ENCODE measurements at regions not wholly inside any gene's neighbourhood (a gene's known extent, or its start where the extent isn't known, plus 50 kb on each side); places are given as distances from the start of the nearest gene placed in this dataset.
"Not testable (repeated sequence)": the region's sequence is repeated elsewhere in the genome, so short reads cannot be mapped to it uniquely, and the experiment has no call there.

- Histone ChIP-seq H3K4me1 (peaks cover 0 to 9% of the 10 kb centered on the region in 2 donors), H3K36me3 (no peaks in the 10 kb centered on the region), H3K4me3 (no peak overlapping the region), H3K9me3 (peaks cover 0 to 5% of the 10 kb centered on the region in 2 donors), H3K27ac (no peak overlapping the region), H3K27me3 (no peaks in the 10 kb centered on the region)
- DNase-seq (ENCODE audit: low spot score): no peak
- TF ChIP-seq CTCF (IDR thresholded peaks at IDR 0.05): no peak
These were observed 132.4 kb downstream of the TSEN15 start for GRCh38 chr1:184183919-184184318.

GRCh38 chr1:184184614-184185013 lies 133.1 kb downstream of the TSEN15 start:
- not testable (repeated sequence) for H3K4me3 ChIP-seq; H3K36me3 ChIP-seq; H3K27ac ChIP-seq; H3K9me3 ChIP-seq; H3K27me3 ChIP-seq; DNase-seq (ENCODE audit: low spot score)
- peaks cover 0 to 13% of the 10 kb centered on the region in 2 donors for H3K4me1 ChIP-seq

- no peak for DNase-seq (ENCODE audit: low spot score)
- H3K36me3 ChIP-seq: no peaks in the 10 kb centered on the region
- peaks cover 0 to 18% of the 10 kb centered on the region in 2 donors for H3K4me1 ChIP-seq
- H3K4me3 ChIP-seq: no peak overlapping the region
- TF ChIP-seq CTCF (IDR thresholded peaks at IDR 0.05): no peak
- H3K27me3 ChIP-seq: no peaks in the 10 kb centered on the region
- H3K9me3 ChIP-seq: peaks cover 0 to 5% of the 10 kb centered on the region in 2 donors
- no peak overlapping the region for H3K27ac ChIP-seq
These were observed 133.8 kb downstream of the TSEN15 start for GRCh38 chr1:184185347-184185746.

- Histone ChIP-seq H3K27me3 (no peaks in the 10 kb centered on the region), H3K27ac (no peak overlapping the region), H3K36me3 (no peaks in the 10 kb centered on the region), H3K4me3 (no peak overlapping the region), H3K9me3 (peaks cover 0 to 5% of the 10 kb centered on the region in 2 donors), H3K4me1 (peaks cover 0 to 26% of the 10 kb centered on the region in 2 donors)
- no peak for TF ChIP-seq CTCF (IDR thresholded peaks at IDR 0.05)
- no peak for DNase-seq (ENCODE audit: low spot score)
These were observed 134.6 kb downstream of the TSEN15 start for GRCh38 chr1:184186167-184186566.

- Histone ChIP-seq H3K27ac (no peak overlapping the region), H3K27me3 (no peaks in the 10 kb centered on the region), H3K36me3 (no peaks in the 10 kb centered on the region), H3K4me1 (peaks cover 0 to 27% of the 10 kb centered on the region in 2 donors), H3K4me3 (no peak overlapping the region), H3K9me3 (peaks cover 0 to 5% of the 10 kb centered on the region in 2 donors)
- no peak for TF ChIP-seq CTCF (IDR thresholded peaks at IDR 0.05)
- DNase-seq (ENCODE audit: low spot score): no peak
These were observed 135.6 kb downstream of the TSEN15 start for GRCh38 chr1:184187097-184187496.

GRCh38 chr1:184188037-184188436 lies 136.5 kb downstream of the TSEN15 start:
- no peak for DNase-seq (ENCODE audit: low spot score)
- no peak overlapping the region for H3K27ac ChIP-seq
- H3K36me3 ChIP-seq: no peaks in the 10 kb centered on the region
- TF ChIP-seq CTCF (IDR thresholded peaks at IDR 0.05): no peak
- peaks cover 0 to 27% of the 10 kb centered on the region in 2 donors for H3K4me1 ChIP-seq
- no peak overlapping the region for H3K4me3 ChIP-seq
- H3K9me3 ChIP-seq: peaks cover 0 to 5% of the 10 kb centered on the region in 2 donors
- no peaks in the 10 kb centered on the region for H3K27me3 ChIP-seq
